HepG2 (cell line): ENCODE measurements at regions not wholly inside any gene's neighbourhood (a gene's known extent, or its start where the extent isn't known, plus 50 kb on each side); places are given as distances from the start of the nearest gene placed in this dataset.
"Not testable (repeated sequence)": the region's sequence is repeated elsewhere in the genome, so short reads cannot be mapped to it uniquely, and the experiment has no call there.

Source experiments
- ATAC-seq: fragments of 200-7000 bp; cut with Tn5 transposase; 3 replicates; pipeline ENCODE4 v1.9.1; 2020; ENCODE audit warnings: mild to moderate bottlenecking, moderate library complexity
- BruUV-seq: library from RNA; stranded (reverse); fragments of 400-500 nt; replicated peaks from 2 replicates; lab custom pipeline; 2021; lab: Mats Ljungman, UMichigan
- CTCF ChIA-PET: fragments of 300-600 bp; formaldehyde crosslinking; extraction: SDS; loops from one replicate; lab custom pipeline; 2021; ENCODE audit warnings: low total read pairs, inconsistent platforms, low intra/inter-chr PET ratio; lab: Yijun Ruan, JAX
- POLR2A ChIA-PET: fragments of 350-600 bp; sonication (Branson Sonifier 250); formaldehyde crosslinking; loops from one replicate; lab custom pipeline; 2020; ENCODE audit warnings: antibody characterized with exemption, inconsistent platforms; lab: Yijun Ruan, JAX
- DNase-seq: peaks from one replicate; pipeline ENCODE4 v3.0.0-alpha.2; 2015; ENCODE audit warnings: low spot score
- FAIRE-seq: peaks from 3 replicates; lab custom pipeline; 2011; peaks lifted over from hg19 to GRCh38; lab: Jason Lieb, UNC
- H2AFZ ChIP-seq: one replicate; pipeline ENCODE4 v1.6.1; 2011; ENCODE audit warnings: low read length, inconsistent platforms
- H3K27ac ChIP-seq: fragments of 300-600 bp; 3 replicates; pipeline ENCODE4 v1.8.0; 2011; ENCODE audit warnings: mixed run types, mild to moderate bottlenecking, mixed read lengths, low read length, inconsistent platforms; ENCODE audit not compliant: insufficient read depth; ENCODE audit errors: extremely low read length
- H3K27me3 ChIP-seq, 2 experiments: fragments of 200-600 bp in 1 of 2; 2 replicates in 1 of 2; 3 replicates in 1 of 2; pipeline versions ENCODE4 v1.6.0 to v1.8.0; 2011; ENCODE audit warnings: low read length in 2 of 2, mild to moderate bottlenecking in 2 of 2, moderate library complexity in 2 of 2, inconsistent platforms in 1 of 2; ENCODE audit not compliant: insufficient read depth in 2 of 2, control insufficient read depth in 1 of 2
- H3K36me3 ChIP-seq, 2 experiments: fragments of 200-600 bp in 1 of 2; replicated peaks in 1 of 2; 2 replicates in 1 of 2; 3 replicates in 1 of 2; pipeline versions ENCODE4 v1.5.1 to v1.8.0; 2011; ENCODE audit warnings: low read length in 2 of 2, inconsistent platforms in 1 of 2; ENCODE audit not compliant: insufficient read depth in 2 of 2, control insufficient read depth in 1 of 2
- H3K4me1 ChIP-seq: 2 replicates; pipeline ENCODE4 v1.5.1; 2012; ENCODE audit warnings: low read length, inconsistent platforms; ENCODE audit not compliant: insufficient read depth
- H3K4me2 ChIP-seq: 2 replicates; pipeline ENCODE4 v1.6.0; 2011; ENCODE audit warnings: low read depth, low read length, inconsistent platforms
- H3K4me3 ChIP-seq, 3 experiments: fragments of 200-600 bp in 1 of 3; sonication (generic), shearing (Covaris generic) in 1 of 3; replicated peaks in 1 of 3; 2 replicates each; pipeline ENCODE4 v1.5.1; 2011 to 2016; ENCODE audit warnings: low read length in 3 of 3, inconsistent platforms in 2 of 3, low read depth in 2 of 3, mild to moderate bottlenecking in 2 of 3, control low read depth in 1 of 3, mixed read lengths in 1 of 3; ENCODE audit not compliant: insufficient read depth in 1 of 3
- H3K79me2 ChIP-seq: one replicate; pipeline ENCODE4 v1.6.1; 2011; ENCODE audit warnings: low read length, inconsistent platforms; ENCODE audit not compliant: insufficient read depth
- H3K9ac ChIP-seq: 2 replicates; pipeline ENCODE4 v1.6.0; 2011; ENCODE audit warnings: mild to moderate bottlenecking, low read depth, low read length, inconsistent platforms; ENCODE audit not compliant: insufficient read depth
- H3K9me3 ChIP-seq: 2 replicates; pipeline ENCODE4 v1.5.1; 2012; ENCODE audit warnings: mild to moderate bottlenecking, low read length
- H4K20me1 ChIP-seq: 2 replicates; pipeline ENCODE4 v1.6.0; 2011; ENCODE audit warnings: inconsistent platforms, mild to moderate bottlenecking, low read length, moderate library complexity; ENCODE audit not compliant: insufficient read depth
- CBX2 ChIP-seq, 2 experiments: fragments of 200-600 bp in 1 of 2; sonication (generic); formaldehyde crosslinking in 1 of 2; IDR thresholded peaks; 2 replicates each; pipeline versions ENCODE4 v1.7.0 to v1.8.1; 2018 to 2022; ENCODE audit warnings: low read depth in 2 of 2, low read length in 1 of 2, mild to moderate bottlenecking in 1 of 2, missing genetic modification reagents in 1 of 2
- MAZ ChIP-seq, 2 experiments: sonication (generic) in 1 of 2; formaldehyde crosslinking in 1 of 2; IDR thresholded peaks; 2 replicates each; pipeline versions ENCODE4 v1.5.0 to v1.6.1; 2012 to 2020; ENCODE audit warnings: low read depth in 2 of 2, mild to moderate bottlenecking in 2 of 2, borderline replicate concordance in 1 of 2, improper control_type of control experiment in 1 of 2, low read length in 1 of 2, missing genetic modification reagents in 1 of 2, moderate library complexity in 1 of 2
- MBNL3 ChIP-seq: fragments of 250-450 bp; sonication (Bioruptor Pico); conservative IDR thresholded peaks from 2 replicates; pipeline ENCODE4 v1.8.0; 2022; ENCODE audit warnings: mild to moderate bottlenecking, inconsistent platforms
- NFE2L1 ChIP-seq: sonication (generic); formaldehyde crosslinking; IDR thresholded peaks from 2 replicates; pipeline ENCODE4 v1.4.0; 2020; ENCODE audit warnings: missing genetic modification reagents, mild to moderate bottlenecking, borderline replicate concordance
- NR0B2 ChIP-seq: sonication (generic); formaldehyde crosslinking; IDR thresholded peaks from 2 replicates; pipeline ENCODE4 v1.4.0; 2020; ENCODE audit warnings: mild to moderate bottlenecking, missing genetic modification reagents
- NR2F6 ChIP-seq, 2 experiments: IDR thresholded peaks; 2 replicates each; pipeline ENCODE4 v1.6.1; 2016; ENCODE audit warnings: antibody characterized with exemption in 1 of 2, mild to moderate bottlenecking in 1 of 2
- SNAPC2 ChIP-seq: sonication (generic); formaldehyde crosslinking; IDR thresholded peaks from 2 replicates; pipeline ENCODE4 v1.8.1; 2022; ENCODE audit warnings: mild to moderate bottlenecking, missing genetic modification reagents
- TBP ChIP-seq: sonication (generic); formaldehyde crosslinking; IDR thresholded peaks from 2 replicates; pipeline ENCODE4 v1.5.0; 2020; ENCODE audit warnings: missing genetic modification reagents
- XBP1 ChIP-seq: sonication (generic); formaldehyde crosslinking; IDR thresholded peaks from 2 replicates; pipeline ENCODE4 v1.5.0; 2020; ENCODE audit warnings: missing genetic modification reagents
- ZBTB38 ChIP-seq: sonication (generic); formaldehyde crosslinking; IDR thresholded peaks from 2 replicates; pipeline ENCODE4 v1.5.1; 2020; ENCODE audit warnings: mild to moderate bottlenecking, missing genetic modification reagents
- ZNF136 ChIP-seq: sonication (generic); formaldehyde crosslinking; IDR thresholded peaks from 2 replicates; pipeline ENCODE4 v1.8.1; 2022; ENCODE audit warnings: low read depth, mild to moderate bottlenecking, moderate library complexity, missing genetic modification reagents
- ZNF607 ChIP-seq: sonication (generic); formaldehyde crosslinking; IDR thresholded peaks from 2 replicates; pipeline ENCODE4 v1.5.1; 2020; ENCODE audit warnings: missing genetic modification reagents, mild to moderate bottlenecking, borderline replicate concordance
- ZNF879 ChIP-seq: sonication (generic); formaldehyde crosslinking; IDR thresholded peaks from 2 replicates; pipeline ENCODE4 v1.8.1; 2023; ENCODE audit warnings: missing genetic modification reagents
- WGBS: methylation state at CpG from one replicate; pipeline ENCODE4 v1.1.6; 2017; ENCODE audit warnings: low lambda C conversion rate; 5-methylcytosine and 5-hydroxymethylcytosine counted together
- in situ Hi-C: cut with HindIII; loops from 2 replicates; pipeline ENCODE4 v1.10.0; 2017; ENCODE audit warnings: low pct_unique_long_range_greater_than_20kb; ENCODE audit not compliant: extremely low pct_ligation_motif_present
- intact Hi-C: fragments of 100-400 bp; cut with micrococcal nuclease; formaldehyde crosslinking; loops from one replicate; pipeline ENCODE4 v1.10.0; 2022; ENCODE audit not compliant: unreplicated experiment
- TF ChIP-seq, protein P1 (sequence below): sonication (generic); formaldehyde crosslinking; IDR thresholded peaks from 2 replicates; pipeline ENCODE4 v1.5.1; 2020; ENCODE audit warnings: missing genetic modification reagents, mild to moderate bottlenecking, borderline replicate concordance
- TF ChIP-seq, protein P2 (sequence below): sonication (generic); formaldehyde crosslinking; IDR thresholded peaks from 2 replicates; pipeline ENCODE4 v1.5.0; 2020; ENCODE audit warnings: missing genetic modification reagents

DNA sequence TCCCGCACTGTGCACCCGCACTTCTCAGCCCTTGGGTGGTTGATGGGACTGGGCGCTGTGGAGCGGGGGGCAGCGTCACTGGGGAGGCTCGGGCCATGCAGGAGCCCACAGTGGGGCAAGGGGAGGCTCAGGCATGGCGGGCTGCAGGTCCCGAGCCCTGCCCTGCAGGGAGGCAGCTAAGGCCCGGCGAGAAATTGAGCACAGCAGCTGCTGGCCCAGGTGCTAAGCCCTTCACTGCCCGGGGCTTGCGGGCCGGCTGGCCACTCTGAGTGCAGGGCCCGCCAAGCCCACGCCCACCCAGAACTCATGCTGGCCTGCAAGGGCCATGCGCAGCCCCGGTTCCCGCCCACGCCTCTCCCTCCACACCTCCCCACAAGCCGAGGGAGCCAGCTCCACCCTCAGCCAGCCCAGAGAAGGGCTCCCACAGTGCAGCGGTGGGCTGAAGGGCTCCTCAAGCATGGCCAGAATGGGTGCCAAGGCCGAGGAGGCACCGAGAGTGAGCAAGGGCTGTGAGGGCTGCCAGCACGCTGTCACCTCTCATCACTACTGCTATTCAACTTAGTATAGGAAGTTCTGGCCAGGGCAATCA is 60.3 kb upstream of the FBXL17 start:
- FAIRE-seq, in situ Hi-C loops, H3K79me2 ChIP-seq, H4K20me1 ChIP-seq, ATAC-seq, BruUV-seq, DNase-seq, H3K36me3 ChIP-seq, POLR2A ChIA-PET, H3K4me1 ChIP-seq, intact Hi-C loops, H3K4me2 ChIP-seq, H3K9me3 ChIP-seq, H2AFZ ChIP-seq, H3K27ac ChIP-seq, H3K9ac ChIP-seq, H3K4me3 ChIP-seq, CTCF ChIA-PET, H3K27me3 ChIP-seq: not testable (repeated sequence)
- WGBS: 34% methylated on average over 8 of the region's 24 CpGs

- Histone ChIP-seq H3K27me3 (no peaks in the 10 kb centered on the region), H3K79me2 (no peaks in the 10 kb centered on the region), H3K4me3 (no peak overlapping the region), H3K36me3 (no peaks in the 10 kb centered on the region), H3K9ac (no peak overlapping the region), H3K27ac (no peak overlapping the region), H3K4me2 (no peak overlapping the region), H3K9me3 (no peaks in the 10 kb centered on the region), H4K20me1 (no peaks in the 10 kb centered on the region), H2AFZ (no peak overlapping the region), H3K4me1 (no peaks in the 10 kb centered on the region)
- intact Hi-C loops: no loop called here
- ATAC-seq: no peak
- CTCF ChIA-PET: no interaction called here
- POLR2A ChIA-PET: no interaction called here
- DNase-seq: no peak
- BruUV-seq: no TSS peak
- in situ Hi-C loops: no loop called here
- WGBS: no CpG with 5 or more reads among the region's 1 CpG
- FAIRE-seq: no peak
- TF ChIP-seq ZBTB38 (CRISPR knock-in tag) (no peak), ZNF879 (no peak), SNAPC2 (CRISPR knock-in tag) (no peak), MBNL3 (CRISPR knock-in tag) (no peak), NR0B2 (no peak), MAZ (IDR thresholded peaks at IDR 0.05; ENCODE audit: borderline replicate concordance, low read depth, low read length) (no peak), MAZ (CRISPR knock-in tag; IDR thresholded peaks at IDR 0.05; ENCODE audit: low read depth) (no peak), NR2F6 (IDR thresholded peaks at IDR 0.05) (no peak), NR2F6 (CRISPR knock-in tag; IDR thresholded peaks at IDR 0.05) (no peak), CBX2 (IDR thresholded peaks at IDR 0.05; ENCODE audit: low read depth, low read length) (no peak), CBX2 (CRISPR knock-in tag; IDR thresholded peaks at IDR 0.05; ENCODE audit: low read depth) (no peak), NFE2L1 (CRISPR knock-in tag) (no peak), XBP1 (CRISPR knock-in tag) (no peak), ZNF136 (CRISPR knock-in tag) (no peak), TBP (no peak), ZNF607 (no peak)
- TF ChIP-seq, protein P1, sequence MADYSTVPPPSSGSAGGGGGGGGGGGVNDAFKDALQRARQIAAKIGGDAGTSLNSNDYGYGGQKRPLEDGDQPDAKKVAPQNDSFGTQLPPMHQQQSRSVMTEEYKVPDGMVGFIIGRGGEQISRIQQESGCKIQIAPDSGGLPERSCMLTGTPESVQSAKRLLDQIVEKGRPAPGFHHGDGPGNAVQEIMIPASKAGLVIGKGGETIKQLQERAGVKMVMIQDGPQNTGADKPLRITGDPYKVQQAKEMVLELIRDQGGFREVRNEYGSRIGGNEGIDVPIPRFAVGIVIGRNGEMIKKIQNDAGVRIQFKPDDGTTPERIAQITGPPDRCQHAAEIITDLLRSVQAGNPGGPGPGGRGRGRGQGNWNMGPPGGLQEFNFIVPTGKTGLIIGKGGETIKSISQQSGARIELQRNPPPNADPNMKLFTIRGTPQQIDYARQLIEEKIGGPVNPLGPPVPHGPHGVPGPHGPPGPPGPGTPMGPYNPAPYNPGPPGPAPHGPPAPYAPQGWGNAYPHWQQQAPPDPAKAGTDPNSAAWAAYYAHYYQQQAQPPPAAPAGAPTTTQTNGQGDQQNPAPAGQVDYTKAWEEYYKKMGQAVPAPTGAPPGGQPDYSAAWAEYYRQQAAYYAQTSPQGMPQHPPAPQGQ (CRISPR knock-in tag): no peak
- TF ChIP-seq, protein P2, sequence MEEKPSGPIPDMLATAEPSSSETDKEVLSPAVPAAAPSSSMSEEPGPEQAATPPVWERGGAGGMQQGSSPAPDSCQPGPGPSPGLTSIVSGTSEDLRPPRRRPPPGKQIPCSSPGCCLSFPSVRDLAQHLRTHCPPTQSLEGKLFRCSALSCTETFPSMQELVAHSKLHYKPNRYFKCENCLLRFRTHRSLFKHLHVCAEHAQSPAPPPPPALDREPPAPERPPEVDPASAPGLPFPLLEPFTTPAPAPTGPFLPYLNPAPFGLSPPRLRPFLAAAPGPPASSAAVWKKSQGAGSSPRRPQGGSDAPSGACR (CRISPR knock-in tag): no peak
Measured at GRCh38 chr5:108437425-108437824, 55.5 kb upstream of the FBXL17 start.
